HG03066 (cell line): ENCODE measurements at regions not wholly inside any gene's neighbourhood (a gene's known extent, or its start where the extent isn't known, plus 50 kb on each side); places are given as distances from the start of the nearest gene placed in this dataset.
"Not testable (repeated sequence)": the region's sequence is repeated elsewhere in the genome, so short reads cannot be mapped to it uniquely, and the experiment has no call there.

Source experiments
- ATAC-seq: cut with Tn5 transposase; IDR thresholded peaks from one replicate; pipeline ENCODE4 v1.9.1; 2021; ENCODE audit warnings: low read depth; ENCODE audit not compliant: unreplicated experiment

DNA sequence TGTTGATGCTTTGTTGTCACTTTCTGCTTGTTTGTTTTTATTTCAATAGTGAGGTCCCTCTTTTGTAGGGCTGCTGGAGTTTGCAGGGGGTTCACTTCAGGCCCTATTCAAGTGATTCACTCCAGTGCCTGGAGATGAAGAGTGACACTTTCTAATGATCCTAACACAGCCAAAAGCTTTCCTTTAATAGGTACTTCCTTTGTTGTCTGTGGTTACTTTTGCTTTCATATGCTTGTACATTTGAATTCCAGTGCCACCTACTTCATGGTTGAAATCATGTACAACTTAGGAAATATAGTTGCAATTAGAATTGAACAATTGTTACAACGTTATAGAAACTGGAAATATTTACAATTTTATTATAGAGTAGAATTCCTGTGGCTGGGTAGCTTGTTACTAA is 466.8 kb upstream of the EPHA3 start:
- no peak for ATAC-seq

DNA sequence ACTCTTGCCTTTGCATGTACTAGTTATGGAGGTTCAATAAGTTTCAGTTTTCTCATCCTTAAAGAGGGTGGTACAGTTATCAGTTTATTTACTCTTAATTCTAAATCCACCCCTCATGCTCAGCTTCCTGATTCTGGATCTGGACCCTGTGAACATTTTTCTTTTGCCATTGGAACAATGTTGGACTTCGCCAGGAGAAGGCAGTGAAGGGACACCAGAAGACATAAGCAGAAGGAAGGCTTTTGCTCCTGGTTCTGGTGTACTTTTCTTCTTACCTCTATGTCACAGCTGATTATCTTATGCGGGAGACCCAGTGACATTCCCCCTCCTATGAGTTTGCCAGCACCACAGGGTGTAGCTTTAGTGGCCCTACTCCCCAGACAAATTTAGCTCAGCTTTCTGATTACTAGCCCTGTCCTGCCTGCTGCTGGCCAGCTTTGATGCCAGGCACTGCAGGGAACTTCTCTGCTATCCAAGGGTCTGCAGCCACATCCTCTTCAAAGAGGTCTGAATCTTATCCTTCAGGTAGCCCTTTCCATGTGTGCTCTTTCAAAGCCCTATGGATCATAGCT is 466.3 kb upstream of the EPHA3 start:
- ATAC-seq: no peak

DNA sequence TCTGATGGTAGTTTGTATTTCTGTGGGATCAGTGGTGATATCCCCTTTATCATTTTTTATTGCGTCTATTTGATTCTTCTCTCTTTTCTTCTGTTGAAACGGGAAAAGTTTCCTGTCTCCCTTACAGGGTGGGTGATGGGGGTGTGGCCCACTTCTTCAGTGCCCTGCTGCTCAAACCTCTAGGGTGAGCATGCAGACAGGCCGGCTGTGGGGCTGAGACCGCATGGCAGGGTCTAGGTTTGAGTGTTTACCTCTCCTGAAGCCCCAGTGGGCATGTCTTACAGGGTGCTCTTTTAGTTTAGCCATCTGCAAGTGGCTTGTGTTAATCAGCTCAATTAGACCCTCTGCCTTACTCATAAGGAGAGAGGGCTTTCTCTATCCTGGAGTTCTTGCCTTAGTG is 450.0 kb upstream of the EPHA3 start:
- ATAC-seq: no peak

DNA sequence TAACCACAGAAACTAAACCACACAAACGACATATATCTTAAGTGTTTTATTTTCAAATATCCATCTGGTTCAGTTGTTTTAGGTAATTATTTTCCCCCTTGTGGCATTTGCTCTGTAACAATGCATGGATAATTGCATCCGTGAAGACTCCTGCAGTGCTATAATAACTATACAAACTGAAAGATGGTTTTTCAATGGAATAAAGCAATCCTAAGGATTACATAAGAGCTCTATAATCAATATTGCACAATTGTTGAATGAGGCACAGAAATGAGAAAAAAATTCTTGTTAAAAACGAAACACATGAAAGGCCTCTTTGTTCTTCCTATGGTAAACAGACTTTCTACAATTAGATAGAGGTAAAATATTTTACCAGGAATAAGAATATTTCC is 446.0 kb upstream of the EPHA3 start:
- no peak for ATAC-seq

DNA sequence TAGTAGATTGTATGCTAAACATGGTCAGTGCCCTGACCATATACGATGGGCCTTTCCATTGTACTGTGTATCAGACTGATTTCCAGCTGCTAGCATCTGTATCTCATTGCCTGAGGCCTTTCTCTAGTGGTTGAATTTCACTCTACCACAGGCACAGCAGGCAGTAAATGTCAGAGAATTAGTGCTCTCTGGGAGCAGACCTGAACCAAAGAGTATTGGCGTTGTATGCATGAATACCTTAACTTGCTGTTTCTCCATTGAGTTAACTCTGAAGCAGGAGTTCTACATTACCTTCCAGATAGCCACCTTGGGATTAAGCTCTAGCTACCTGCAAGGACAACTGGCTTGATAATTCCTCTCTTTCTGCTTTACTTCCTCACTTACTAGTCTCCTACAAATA is 439.2 kb upstream of the EPHA3 start:
- no peak for ATAC-seq

DNA sequence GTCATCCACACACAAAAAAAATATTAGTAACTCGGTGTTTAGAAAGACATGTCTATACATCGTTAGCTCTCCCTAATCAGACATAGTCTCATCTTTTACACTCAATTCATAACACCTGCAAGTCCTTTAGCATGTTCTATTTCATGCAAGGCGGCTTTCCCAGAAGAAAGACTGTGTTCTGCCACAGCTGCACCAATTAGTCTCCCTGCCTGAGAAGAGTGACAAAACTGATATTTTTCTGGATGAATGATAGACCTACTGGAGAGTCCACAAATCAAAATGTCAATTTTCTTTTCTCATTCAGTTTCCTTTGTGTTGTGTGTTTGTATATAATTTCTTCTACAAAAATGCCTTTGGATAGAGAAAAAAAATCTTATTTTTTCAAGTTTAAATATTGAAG is 435.8 kb upstream of the EPHA3 start:
- ATAC-seq: no peak

DNA sequence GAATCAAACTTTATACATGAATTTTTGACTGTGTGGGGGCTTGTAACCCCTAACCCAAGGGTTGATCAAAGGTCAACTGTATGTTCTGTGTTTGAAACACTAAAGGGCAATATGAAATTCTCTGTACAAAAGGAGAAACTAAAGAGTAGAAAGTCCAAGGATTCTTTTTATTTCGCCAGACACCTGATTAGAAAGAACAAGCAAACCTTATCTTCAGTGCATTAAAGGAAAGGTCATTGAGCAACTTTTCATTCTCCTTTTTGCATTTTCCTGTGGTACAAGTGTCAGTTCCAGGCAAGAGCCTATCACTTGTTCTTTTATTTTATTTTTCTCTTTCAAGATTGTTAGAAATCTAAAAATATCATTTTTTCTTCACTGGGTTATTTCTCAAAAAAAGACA is 430.1 kb upstream of the EPHA3 start:
- no peak for ATAC-seq

DNA sequence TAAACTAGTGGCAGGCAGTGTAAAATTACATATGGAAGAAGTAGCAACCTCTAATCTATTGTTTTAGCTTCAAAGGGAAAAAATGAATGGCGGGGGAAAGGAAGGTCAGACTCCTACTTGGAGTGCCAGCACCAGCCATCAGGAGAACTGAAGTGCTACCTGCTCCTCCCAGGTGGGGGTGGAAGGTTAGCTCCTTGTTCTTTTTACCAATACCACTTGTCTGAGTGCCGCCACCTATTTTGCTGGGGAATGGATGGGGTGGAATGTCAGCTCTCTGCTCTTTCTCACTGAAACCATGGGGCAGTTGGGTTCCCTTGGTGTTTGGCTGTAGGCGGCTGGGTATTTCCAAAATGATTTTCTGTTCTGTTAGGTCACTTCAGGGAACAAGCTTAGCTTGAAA is 428.7 kb upstream of the EPHA3 start:
- no peak for ATAC-seq

DNA sequence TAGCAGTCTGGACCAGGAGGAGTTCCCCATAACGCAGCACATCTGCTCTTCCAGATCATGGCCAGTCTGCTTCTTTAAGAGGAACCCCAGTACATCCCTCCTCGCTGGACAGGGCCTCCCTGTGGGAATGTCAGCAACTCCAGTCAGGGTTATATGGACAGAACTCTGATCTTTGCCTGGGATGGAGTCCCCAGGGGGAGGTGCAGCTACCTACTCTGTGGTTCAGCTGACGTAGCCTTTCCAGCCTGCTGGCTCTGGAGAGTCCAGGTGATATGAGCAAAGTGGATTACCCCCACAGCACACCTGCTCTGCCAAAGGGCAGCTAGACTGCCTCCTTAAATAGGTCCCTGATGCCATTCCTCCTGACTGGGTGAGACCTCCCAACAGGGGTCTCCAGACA is 417.1 kb upstream of the EPHA3 start:
- ATAC-seq: no peak

DNA sequence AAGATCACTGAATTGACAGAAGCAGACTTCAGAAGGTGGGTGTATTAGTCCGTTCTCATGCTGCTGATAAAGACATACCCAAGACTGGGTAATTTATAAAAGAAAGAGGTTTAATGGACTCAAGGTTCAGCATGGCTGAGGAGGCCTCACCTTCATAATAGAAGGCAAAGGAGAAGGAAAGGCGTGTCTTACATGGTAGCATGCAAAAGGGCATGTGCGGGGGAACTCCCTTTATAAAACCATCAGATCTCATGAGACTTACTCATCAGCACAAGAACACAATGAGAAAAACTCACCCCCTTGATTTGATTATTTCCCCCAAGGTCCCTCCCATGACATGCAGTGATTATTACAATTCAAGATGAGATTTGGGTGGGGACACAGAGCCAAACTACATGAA is 416.3 kb upstream of the EPHA3 start:
- no peak for ATAC-seq

DNA sequence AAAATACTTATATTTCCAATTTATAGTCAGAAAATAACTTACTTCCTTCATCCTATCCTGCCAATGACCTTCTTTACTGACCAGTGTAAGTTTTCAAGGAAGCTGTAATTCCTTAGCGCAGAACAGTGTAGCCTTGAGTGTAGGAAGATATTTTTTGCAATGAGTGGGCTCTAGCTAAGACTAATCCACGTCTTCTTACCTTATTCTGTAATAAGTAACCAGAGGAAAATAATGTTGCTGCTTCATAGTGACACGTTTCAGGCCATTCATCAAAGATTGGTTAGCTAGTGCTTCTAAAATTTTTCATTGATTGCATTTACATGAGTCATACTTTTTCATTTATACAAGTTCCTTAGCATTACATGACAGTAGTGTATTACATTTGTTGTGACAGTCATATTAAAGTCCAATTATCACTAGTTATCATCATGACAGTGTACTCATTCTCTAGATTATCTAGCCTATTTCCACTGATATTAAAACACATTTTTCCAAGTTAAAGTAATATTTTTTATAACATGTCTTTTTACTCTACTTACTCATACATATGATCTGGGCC is 403.8 kb upstream of the EPHA3 start:
- no peak for ATAC-seq

DNA sequence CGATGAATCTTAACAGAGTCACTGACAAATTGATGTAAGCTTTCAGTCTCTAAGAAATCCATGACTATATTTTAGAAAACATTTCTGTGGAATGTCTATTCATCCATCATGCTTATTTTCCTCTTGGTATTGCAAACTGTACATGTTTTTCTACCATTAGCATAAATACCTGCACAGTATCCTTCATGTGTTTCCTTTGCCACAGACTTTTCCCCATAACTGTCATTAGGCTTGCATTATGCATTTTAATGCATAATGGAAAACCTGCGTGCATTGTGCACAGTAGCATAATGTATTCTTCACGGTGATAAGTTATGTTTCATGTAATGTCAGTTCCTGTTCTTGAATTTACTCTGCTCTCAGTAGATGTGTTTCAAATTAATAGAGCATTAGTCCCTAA is 403.1 kb upstream of the EPHA3 start:
- no peak for ATAC-seq

DNA sequence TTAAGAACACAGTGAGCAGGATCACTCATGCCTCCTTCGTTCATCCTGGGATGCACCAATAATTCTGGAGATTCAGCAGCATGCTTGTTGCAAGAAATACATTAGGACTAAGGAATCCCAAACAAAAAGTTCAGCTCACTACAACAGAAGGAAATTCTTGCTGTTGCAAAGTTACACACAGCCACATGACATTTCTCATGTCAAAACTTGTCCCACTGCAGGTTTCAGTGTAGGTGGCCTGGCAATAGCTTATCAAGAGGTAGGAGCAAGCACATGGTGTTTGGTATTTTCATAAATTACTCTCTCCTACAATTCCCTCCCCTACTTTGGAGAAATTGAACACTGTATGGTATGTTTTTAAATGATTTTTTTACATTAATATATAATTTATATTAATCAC is 399.6 kb upstream of the EPHA3 start:
- ATAC-seq: no peak

DNA sequence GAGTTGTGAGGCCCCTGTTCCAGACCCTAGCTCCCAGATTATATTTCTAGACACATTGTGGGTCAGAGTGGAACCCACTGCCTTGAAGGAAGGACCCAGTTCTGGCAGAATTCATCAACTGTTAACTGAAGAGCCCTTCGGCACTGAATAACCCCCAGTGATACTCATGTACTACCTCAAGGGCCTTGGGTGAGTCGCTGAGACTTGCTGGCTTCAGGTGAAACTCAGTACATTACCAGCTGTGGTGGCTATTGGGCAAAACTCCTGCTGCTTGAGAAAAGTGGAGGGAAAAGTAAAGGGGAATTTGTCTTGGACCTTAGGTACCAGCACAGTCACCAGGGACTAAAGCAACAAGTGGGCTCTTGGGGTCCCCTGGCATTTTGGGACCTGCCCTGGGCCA is 394.9 kb upstream of the EPHA3 start:
- ATAC-seq: no peak

DNA sequence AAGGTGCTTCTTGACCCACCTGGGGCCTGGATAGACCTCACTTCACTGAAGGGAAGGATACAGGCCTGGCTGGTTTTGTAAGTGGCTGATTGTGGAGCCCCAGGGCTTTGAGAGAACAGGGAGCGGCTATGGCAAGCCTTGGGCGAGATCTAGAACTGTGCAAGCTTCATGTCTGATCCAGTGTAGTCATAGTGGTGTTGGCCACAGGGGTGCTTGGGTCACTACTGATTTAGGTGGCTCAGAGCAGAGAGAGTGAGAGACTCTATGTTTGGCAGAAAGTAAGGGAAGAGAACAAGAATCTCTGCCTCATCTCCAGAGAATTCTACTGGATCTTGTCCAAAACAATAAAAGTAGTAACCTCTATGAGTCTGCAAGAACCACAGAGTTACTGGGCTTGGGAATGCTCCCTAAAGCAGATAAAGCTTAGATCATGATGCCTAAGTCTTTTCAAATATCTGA is 394.2 kb upstream of the EPHA3 start:
- ATAC-seq: no peak

DNA sequence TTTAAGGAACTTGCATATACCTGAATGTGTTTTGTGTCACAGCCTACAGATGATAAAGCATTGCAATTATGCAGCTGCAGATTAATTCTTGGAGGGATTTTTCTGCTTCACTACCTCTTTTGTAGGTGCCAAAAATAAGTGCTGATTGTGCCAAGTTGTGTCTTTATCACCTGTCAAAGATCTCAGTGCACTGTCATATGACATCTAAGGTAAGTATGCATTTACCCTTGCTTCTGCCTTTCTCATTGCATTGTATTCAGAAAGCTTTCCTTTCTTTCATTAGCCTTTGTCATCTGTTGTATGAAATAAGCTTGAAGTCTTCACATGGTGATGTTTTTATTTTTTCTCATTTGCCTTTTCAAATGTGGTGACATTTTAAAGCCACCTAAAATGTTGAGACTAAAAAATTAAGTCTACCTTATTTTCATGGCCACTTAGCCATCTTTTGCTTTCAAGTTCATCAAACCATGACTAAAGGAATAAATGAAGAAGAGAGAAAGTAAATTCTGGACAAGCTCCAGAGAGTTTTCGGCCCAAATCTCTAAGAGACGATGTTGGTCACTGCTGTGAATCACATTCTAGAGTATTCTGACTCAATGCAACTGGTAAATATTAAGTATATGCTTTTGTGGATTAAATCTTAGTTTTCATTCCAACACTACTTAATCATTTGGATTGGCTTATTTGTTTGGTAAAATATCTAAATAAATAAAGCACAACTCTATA is 381.8 kb upstream of the EPHA3 start:
- no peak for ATAC-seq

DNA sequence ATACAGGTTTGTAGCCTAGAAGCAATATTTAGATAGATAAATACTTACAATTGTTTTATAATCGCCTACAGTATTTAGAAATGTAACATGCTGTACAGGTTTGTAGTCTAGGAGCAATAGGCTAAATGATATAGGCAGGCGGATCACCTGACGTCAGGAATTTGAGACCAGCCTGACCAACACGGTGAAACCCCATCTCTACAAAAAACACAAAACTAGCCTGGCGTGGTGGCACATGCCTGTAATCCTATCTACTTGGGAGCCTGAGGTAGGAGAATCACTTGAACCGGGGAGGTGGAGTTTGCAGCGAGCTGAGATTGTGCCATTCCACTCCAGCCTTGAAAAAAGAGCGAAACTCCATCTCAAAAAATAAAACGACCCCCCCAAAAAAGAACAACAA is 375.2 kb upstream of the EPHA3 start:
- ATAC-seq: no peak

DNA sequence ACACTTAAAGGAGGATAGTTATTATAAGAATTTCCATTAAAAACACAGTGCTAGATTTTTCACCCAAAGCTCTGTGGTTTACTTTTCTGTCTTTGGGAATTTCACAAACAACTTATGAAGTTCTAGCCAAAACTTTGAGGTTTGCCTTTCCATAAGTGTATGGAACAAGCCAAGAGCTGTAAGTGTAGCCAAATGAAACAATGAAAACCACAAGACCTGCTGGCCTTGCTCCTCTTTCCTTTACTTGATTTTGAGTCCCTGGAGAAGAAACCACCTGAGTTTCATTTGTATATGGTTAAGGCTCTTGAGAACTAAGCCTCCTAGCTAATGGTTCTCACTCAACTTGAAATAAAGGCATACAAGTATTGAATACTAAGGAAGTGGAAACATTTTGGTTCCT is 365.3 kb upstream of the EPHA3 start:
- no peak for ATAC-seq

DNA sequence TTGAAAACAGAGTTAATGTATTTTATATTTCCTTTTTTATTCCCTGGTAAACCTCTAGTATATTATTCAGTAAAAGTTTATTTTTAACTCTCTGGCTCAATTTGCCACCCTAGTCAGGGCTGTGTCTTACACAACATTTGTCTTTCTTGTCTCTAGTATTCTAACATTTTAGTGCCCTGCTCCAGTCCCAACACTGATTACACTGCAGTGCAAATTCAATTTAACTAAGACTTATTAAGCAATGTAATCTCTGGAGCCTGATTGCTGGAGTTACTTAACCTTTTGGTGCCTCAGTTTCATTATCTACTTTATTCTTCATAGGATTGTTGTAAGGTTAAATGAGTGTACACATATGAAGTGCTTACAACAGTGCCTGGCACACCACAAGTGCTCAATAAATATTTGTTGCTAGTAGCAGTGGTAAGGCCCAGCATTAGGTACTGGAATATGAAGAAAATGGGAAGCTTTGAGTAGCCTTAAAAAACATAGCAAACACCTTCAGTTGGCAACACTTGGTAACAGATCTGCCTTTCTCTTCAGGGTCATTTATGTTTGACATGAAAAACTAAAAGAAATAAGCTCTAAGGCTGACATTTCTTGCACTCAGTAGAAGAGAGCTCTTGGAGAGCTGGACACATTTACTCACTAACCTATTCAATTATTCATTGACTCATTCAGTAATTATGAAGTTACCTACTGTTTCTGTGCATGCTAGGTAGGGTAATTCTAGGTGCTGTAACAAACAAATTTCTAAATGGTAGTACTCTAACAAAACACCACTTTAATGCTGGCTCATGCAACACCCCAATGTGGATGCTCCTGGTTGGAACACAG is 364.5 kb upstream of the EPHA3 start:
- ATAC-seq: no peak

DNA sequence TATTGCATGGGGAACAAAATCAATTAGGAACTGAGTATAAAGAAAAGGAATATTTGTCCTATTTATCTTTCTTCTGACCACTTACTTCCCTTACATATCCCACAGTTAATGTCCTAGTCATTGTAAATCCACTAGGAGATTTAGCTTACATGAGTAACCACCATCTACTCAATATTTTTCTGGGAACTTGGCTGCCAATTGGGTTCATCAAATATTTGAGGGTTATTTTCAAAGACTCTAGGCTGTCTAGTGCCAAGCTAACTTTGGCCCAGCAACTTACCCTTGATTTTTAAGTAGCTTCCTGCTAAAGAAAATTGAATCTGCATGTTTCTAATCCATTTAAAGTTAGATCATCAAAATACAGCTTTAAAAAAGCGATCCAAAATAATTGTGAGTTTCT is 362.5 kb upstream of the EPHA3 start:
- ATAC-seq: no peak

DNA sequence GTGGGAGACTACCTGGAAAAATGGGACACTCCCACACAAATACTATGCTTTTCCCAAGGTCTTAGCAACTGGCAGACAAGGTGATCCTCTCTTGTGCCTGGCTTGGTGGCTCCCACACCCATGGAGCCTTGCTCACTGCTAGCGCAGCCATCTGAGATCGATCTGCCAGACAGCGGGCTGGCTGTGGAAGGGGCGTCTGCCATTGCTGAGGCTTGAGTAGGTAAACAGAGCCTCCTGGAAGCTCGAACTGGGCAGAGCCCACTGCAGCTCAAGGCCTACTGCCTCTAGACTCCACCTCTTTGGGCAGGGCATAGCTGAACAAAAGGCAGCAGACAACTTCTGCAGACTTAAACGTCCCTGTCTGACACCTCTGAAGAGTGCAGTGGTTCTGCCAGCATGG is 360.3 kb upstream of the EPHA3 start:
- not testable (repeated sequence) for ATAC-seq

DNA sequence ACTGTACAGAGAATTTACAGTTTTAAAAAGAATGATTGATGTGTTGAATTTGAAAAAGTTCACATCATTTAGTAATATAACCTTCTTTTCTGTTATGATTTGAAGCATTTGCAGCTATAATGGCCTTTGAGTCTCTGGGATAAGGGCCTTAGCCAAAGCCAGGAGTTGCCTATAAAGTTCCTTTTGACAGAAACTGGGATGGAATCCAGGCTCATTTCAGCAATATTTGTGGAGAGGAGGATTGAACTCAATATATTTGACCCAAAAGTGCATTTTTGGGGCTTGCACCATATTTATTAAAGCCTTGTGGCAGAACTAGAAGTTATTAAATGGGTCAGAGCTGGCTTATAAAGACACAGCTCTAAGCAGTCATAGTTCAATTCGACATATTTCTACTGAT is 348.7 kb upstream of the EPHA3 start:
- ATAC-seq: no peak
